NT2/D1 (cell line): ENCODE measurements at regions not wholly inside any gene's neighbourhood (a gene's known extent, or its start where the extent isn't known, plus 50 kb on each side); places are given as distances from the start of the nearest gene placed in this dataset.

Experiments
- DNase-seq: peaks from one replicate; pipeline ENCODE4 v3.0.0-alpha.2; 2011; ENCODE audit warnings: low read depth, low spot score
- H3K27me3 ChIP-seq: 2 replicates; pipeline ENCODE4 v1.6.0; 2011; ENCODE audit warnings: mild to moderate bottlenecking; ENCODE audit not compliant: insufficient read length, insufficient read depth
- H3K36me3 ChIP-seq: 2 replicates; pipeline ENCODE4 v1.6.1; 2011; ENCODE audit warnings: mild to moderate bottlenecking, low read length, mixed read lengths; ENCODE audit not compliant: insufficient read depth, insufficient read length
- H3K4me1 ChIP-seq: 2 replicates; pipeline ENCODE4 v1.5.1; 2011; ENCODE audit not compliant: insufficient read depth, insufficient read length
- H3K4me3 ChIP-seq: 2 replicates; pipeline ENCODE4 v1.5.1; 2011; ENCODE audit warnings: low read depth; ENCODE audit not compliant: insufficient read length
- H3K9ac ChIP-seq: 2 replicates; pipeline ENCODE4 v1.6.0; 2011; ENCODE audit warnings: low read depth; ENCODE audit not compliant: insufficient read length
- H3K9me3 ChIP-seq: 2 replicates; pipeline ENCODE4 v1.5.1; 2011; ENCODE audit warnings: mild to moderate bottlenecking, low read length; ENCODE audit not compliant: insufficient read depth
- SUZ12 ChIP-seq: IDR thresholded peaks from 2 replicates; pipeline ENCODE4 v1.6.1; 2011; ENCODE audit not compliant: insufficient read length, insufficient read depth; ENCODE audit errors: extremely low read depth
- YY1 ChIP-seq: IDR thresholded peaks from 2 replicates; pipeline ENCODE4 v1.6.1; 2011; ENCODE audit not compliant: insufficient read length, insufficient read depth
- ZNF274 ChIP-seq: IDR thresholded peaks from 2 replicates; pipeline ENCODE4 v1.6.1; 2011; ENCODE audit warnings: mild to moderate bottlenecking, low read depth, low read length

- DNase-seq = no peak
- Histone ChIP-seq H3K4me3 (no peak overlapping the region), H3K27me3 (no peaks in the 10 kb centered on the region), H3K4me1 (no peaks in the 10 kb centered on the region), H3K9ac (no peak overlapping the region), H3K36me3 (no peaks in the 10 kb centered on the region), H3K9me3 (no peaks in the 10 kb centered on the region)
- TF ChIP-seq SUZ12 (no peak), ZNF274 (no peak), YY1 (no peak)
Measured at GRCh38 chr7:89771003-89771636, 383.1 kb upstream of the STEAP1 start.

DNA sequence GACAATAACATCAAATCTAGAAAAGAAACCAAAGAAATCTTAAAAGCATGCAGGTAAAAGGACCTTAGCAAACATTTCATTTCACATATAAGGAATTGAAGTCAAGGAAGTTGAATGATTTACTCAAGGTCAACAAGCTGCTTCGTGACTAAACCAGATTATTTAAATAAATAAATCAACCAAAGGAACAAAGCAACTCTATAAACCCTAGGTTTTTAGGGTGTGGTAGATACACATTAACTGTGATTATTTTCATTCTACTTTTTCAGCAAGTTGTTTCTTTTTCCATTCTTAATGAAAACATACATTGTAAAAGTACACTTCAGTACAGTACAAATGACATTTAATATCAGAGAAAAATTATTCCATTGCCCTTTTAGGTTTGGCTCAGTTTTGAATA lies 382.0 kb upstream of the STEAP1 start:
- no peak overlapping the region for H3K4me3 ChIP-seq
- DNase-seq = no peak
- H3K36me3 ChIP-seq = no peaks in the 10 kb centered on the region

DNA sequence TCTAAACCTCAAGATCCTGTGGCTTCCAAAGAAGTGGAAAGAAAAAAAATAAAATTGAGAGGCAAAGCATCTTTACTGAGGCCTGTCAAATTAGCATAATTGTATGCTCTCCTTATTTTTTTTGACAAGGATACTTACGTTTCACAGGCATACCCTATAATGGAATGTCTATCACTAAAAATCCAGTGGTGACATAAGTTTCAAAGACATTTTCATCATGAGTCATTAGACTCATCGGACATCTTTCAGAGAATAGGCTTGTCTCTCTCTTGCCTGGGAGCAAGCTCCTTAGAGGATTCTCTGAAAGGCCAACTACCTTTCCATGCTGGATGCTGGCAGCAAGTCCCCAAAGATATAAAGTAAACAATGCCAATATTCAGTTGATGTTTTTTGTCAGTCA lies 380.7 kb upstream of the STEAP1 start:
- Histone ChIP-seq H3K9ac (no peak overlapping the region), H3K9me3 (no peaks in the 10 kb centered on the region), H3K27me3 (no peaks in the 10 kb centered on the region), H3K4me3 (no peak overlapping the region), H3K36me3 (no peaks in the 10 kb centered on the region), H3K4me1 (no peaks in the 10 kb centered on the region)
- TF ChIP-seq YY1 (no peak), ZNF274 (no peak), SUZ12 (no peak)
- DNase-seq = no peak

More for the DNA sequence above, 382.0 kb upstream of the STEAP1 start:
- H3K9ac ChIP-seq = no peak overlapping the region
- H3K9me3 ChIP-seq = no peaks in the 10 kb centered on the region
- no peaks in the 10 kb centered on the region for H3K4me1 ChIP-seq
- TF ChIP-seq SUZ12 (no peak), YY1 (no peak), ZNF274 (no peak)
- H3K27me3 ChIP-seq = no peaks in the 10 kb centered on the region

DNA sequence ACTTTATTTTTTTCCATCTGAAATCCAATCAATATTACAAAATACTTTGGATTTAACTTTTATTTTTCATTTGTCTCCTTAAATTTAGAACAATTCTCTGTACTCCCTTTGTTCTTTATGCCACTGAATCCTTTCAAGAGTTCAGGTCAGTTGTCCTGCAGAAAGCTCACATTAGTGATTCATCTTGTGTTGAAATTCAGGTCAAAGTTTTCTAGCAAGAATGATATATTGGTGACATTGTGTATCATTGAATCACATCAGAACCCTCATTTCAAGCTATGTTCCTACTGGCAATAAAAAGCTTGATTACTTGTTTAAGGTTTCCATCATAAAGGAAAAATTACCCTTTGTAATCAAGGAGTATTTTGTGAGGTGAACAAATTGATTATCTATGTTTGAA lies 378.8 kb upstream of the STEAP1 start:
- no peak overlapping the region for H3K9ac ChIP-seq
- TF ChIP-seq YY1 = no peak
- TF ChIP-seq SUZ12 = no peak
- TF ChIP-seq ZNF274 = no peak

GRCh38 chr7:89776980-89777379 lies 377.3 kb upstream of the STEAP1 start:
- no peak overlapping the region for H3K9ac ChIP-seq
- H3K4me3 ChIP-seq = no peak overlapping the region
- no peaks in the 10 kb centered on the region for H3K36me3 ChIP-seq
- no peak for DNase-seq
- no peaks in the 10 kb centered on the region for H3K27me3 ChIP-seq
- no peaks in the 10 kb centered on the region for H3K4me1 ChIP-seq
- no peaks in the 10 kb centered on the region for H3K9me3 ChIP-seq
- TF ChIP-seq YY1 = no peak
- no peak for TF ChIP-seq ZNF274
- TF ChIP-seq SUZ12 = no peak

More for the DNA sequence above, 378.8 kb upstream of the STEAP1 start:
- Histone ChIP-seq H3K4me3 (no peak overlapping the region), H3K27me3 (no peaks in the 10 kb centered on the region), H3K36me3 (no peaks in the 10 kb centered on the region), H3K4me1 (no peaks in the 10 kb centered on the region), H3K9me3 (no peaks in the 10 kb centered on the region)
- DNase-seq = no peak

DNA sequence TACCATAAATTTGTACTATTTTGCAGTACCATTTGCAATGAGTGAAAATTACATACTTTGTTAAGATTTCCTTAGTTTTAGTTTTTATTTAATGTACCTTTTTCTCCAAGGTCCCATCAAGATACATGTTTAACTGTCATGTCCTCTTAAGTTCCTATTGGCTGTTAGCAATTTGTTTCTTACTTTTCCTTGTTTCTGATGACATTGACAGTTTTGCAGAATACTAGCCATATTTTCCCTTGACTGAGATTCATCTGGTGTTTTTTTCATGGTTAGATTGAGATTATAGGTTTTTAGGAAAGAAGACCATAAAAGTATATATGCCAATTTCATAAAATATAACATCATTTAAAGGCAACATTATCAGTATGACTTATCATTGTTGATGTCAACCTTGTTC lies 376.8 kb upstream of the STEAP1 start:
- no peaks in the 10 kb centered on the region for H3K36me3 ChIP-seq
- no peaks in the 10 kb centered on the region for H3K27me3 ChIP-seq
- no peak for TF ChIP-seq ZNF274
- no peak for TF ChIP-seq SUZ12
- no peak for TF ChIP-seq YY1
- no peaks in the 10 kb centered on the region for H3K9me3 ChIP-seq
- no peak for DNase-seq
- no peak overlapping the region for H3K4me3 ChIP-seq
- no peak overlapping the region for H3K9ac ChIP-seq
- H3K4me1 ChIP-seq = no peaks in the 10 kb centered on the region

- Histone ChIP-seq H3K36me3 (no peaks in the 10 kb centered on the region), H3K4me3 (no peak overlapping the region), H3K27me3 (no peaks in the 10 kb centered on the region), H3K9me3 (no peaks in the 10 kb centered on the region), H3K4me1 (no peaks in the 10 kb centered on the region), H3K9ac (no peak overlapping the region)
- TF ChIP-seq ZNF274 (no peak), YY1 (no peak), SUZ12 (no peak)
- DNase-seq = no peak
Measured at GRCh38 chr7:89780291-89780690, 374.0 kb upstream of the STEAP1 start.
